ENCODE measurements at regions not wholly inside any gene's neighbourhood (a gene's known extent, or its start where the extent isn't known, plus 50 kb on each side); places are given as distances from the start of the nearest gene placed in this dataset.

DNA sequence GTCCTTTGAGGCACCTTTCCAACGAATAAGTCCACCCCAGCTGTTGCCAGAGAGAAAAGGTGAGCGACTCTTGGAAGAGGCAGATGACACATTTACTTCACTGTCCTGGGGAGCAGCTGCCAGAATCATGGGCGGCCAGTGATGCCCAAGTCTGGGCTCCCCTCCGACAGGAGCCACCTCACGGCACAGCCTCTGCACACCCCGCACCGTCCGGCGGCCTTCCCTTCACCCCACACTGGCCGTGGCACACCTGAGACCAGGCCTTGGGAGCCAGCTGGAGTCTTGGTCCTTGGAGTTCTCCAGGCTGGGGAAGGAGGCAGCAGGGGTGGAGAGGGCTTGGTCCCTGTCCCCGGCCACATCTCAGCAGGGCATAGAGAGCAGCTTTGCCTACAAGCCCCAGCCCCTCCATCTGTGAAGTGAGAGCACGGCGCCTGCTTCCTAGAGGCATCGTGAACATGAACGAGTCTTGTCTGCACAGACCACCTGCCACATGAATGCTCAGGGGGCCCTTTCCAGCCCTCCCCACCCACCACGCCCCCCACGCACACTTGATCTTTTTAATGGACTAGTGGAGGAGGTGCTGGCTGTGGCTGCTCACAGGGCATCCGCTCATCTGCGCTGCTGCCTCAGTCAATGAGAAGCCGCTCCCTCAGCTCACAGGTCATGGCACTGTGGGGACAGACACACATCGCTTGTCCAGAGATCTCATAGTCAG, 400.2 kb upstream of the MYT1L start:
- H3K27me3 Mint-ChIP-seq (ENCODE audit: low read depth) = peaks cover 18% of the 10 kb centered on the region
- no peak overlapping the region for H3K4me3 Mint-ChIP-seq (ENCODE audit: unreplicated experiment)
- TF ChIP-seq, protein P1, sequence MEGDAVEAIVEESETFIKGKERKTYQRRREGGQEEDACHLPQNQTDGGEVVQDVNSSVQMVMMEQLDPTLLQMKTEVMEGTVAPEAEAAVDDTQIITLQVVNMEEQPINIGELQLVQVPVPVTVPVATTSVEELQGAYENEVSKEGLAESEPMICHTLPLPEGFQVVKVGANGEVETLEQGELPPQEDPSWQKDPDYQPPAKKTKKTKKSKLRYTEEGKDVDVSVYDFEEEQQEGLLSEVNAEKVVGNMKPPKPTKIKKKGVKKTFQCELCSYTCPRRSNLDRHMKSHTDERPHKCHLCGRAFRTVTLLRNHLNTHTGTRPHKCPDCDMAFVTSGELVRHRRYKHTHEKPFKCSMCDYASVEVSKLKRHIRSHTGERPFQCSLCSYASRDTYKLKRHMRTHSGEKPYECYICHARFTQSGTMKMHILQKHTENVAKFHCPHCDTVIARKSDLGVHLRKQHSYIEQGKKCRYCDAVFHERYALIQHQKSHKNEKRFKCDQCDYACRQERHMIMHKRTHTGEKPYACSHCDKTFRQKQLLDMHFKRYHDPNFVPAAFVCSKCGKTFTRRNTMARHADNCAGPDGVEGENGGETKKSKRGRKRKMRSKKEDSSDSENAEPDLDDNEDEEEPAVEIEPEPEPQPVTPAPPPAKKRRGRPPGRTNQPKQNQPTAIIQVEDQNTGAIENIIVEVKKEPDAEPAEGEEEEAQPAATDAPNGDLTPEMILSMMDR (IDR thresholded peaks at IDR 0.05) = no peak
- DNase-seq (ENCODE audit: low spot score) = no peak
- no peaks in the 10 kb centered on the region for H3K4me1 Mint-ChIP-seq (ENCODE audit: low read depth)
- no peaks in the 10 kb centered on the region for H3K9me3 Mint-ChIP-seq (ENCODE audit: low read depth)
- H3K27ac Mint-ChIP-seq (ENCODE audit: unreplicated experiment) = no peak overlapping the region
- H3K36me3 Mint-ChIP-seq (ENCODE audit: low read depth) = no peaks in the 10 kb centered on the region

DNA sequence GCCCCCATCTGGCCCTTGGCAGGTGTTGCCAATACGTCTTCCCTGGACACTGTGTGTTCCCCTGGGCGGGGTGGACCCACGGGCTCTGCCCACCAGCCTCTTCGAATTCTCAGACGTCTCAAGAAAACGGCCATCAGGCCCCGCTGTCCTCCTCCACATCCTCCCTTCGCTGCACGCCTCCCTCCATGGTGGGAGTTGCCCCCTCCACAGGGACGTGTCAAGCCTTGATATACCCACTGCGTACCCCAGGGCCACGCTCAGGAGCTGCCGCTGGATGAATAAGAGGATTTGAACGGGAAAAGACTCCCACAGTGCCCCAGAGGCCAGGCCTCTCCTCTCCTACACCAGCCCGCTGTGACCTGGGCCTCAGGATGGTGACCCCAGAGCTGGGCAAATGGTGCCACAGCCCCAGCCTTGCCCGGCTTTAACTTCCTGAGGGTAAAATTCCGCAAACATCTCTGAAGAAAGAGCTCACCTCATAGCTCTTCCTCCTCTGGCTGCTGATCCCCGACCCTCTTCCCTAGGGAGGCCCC, 399.3 kb upstream of the MYT1L start:
- TF ChIP-seq, protein P1 (IDR thresholded peaks at IDR 0.05) = no peak
- H3K4me3 Mint-ChIP-seq (ENCODE audit: unreplicated experiment) = no peak overlapping the region
- H3K36me3 Mint-ChIP-seq (ENCODE audit: low read depth) = no peaks in the 10 kb centered on the region
- peaks cover 15% of the 10 kb centered on the region for H3K27me3 Mint-ChIP-seq (ENCODE audit: low read depth)
- no peaks in the 10 kb centered on the region for H3K4me1 Mint-ChIP-seq (ENCODE audit: low read depth)
- DNase-seq (ENCODE audit: low spot score) = no peak
- H3K27ac Mint-ChIP-seq (ENCODE audit: unreplicated experiment) = no peak overlapping the region
- H3K9me3 Mint-ChIP-seq (ENCODE audit: low read depth) = no peaks in the 10 kb centered on the region

DNA sequence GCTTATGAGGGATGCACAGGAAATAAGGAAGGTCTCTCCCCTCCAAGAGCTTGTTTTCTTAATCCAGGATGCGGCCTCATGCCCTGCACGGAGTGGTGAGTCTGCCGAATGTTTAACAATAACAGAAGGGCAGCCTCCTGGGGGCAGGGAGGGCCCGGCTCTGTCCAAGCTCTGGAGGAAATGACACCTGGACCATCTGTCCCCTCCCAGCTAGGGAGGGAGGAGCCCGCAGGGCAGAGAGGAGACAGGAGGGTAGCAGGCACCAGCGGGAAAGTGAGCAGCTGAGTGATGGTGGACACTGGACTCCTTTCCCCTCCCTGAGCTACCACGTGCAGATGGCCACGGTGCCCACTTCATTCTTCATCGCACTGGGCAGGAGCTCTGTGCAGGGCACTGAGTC, 398.2 kb upstream of the MYT1L start:
- Mint-ChIP-seq H3K4me1 (ENCODE audit: low read depth) (no peaks in the 10 kb centered on the region), H3K9me3 (ENCODE audit: low read depth) (no peaks in the 10 kb centered on the region), H3K27me3 (ENCODE audit: low read depth) (peaks cover 6% of the 10 kb centered on the region), H3K27ac (ENCODE audit: unreplicated experiment) (no peak overlapping the region), H3K36me3 (ENCODE audit: low read depth) (no peaks in the 10 kb centered on the region), H3K4me3 (ENCODE audit: unreplicated experiment) (no peak overlapping the region)
- DNase-seq (ENCODE audit: low spot score) = no peak
- TF ChIP-seq, protein P1 (IDR thresholded peaks at IDR 0.05) = no peak

DNA sequence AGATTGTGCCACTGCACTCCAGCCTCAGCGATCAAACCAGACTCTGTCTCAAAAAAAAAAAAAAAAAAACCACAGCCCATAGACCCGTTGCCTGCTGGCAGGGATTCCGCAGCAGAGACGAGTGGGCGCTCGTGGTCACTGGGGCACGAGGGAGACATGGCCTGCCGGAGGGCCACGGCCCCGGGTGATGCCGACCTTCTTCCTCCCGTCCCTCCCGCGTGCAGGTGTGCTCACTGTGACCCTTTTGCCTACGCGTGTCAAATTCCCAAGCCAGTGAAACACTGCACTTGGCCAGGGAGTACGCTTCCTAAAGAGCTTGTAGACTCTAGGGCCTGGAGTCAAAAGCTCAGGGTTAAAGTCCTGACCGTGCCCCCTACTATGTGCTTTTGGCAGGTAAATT, 397.6 kb upstream of the MYT1L start:
- no peak overlapping the region for H3K27ac Mint-ChIP-seq (ENCODE audit: unreplicated experiment)
- H3K4me3 Mint-ChIP-seq (ENCODE audit: unreplicated experiment) = no peak overlapping the region
- H3K36me3 Mint-ChIP-seq (ENCODE audit: low read depth) = no peaks in the 10 kb centered on the region
- H3K27me3 Mint-ChIP-seq (ENCODE audit: low read depth) = peaks cover 3% of the 10 kb centered on the region
- H3K4me1 Mint-ChIP-seq (ENCODE audit: low read depth) = no peaks in the 10 kb centered on the region
- H3K9me3 Mint-ChIP-seq (ENCODE audit: low read depth) = no peaks in the 10 kb centered on the region
- TF ChIP-seq, protein P1 (IDR thresholded peaks at IDR 0.05) = no peak
- no peak for DNase-seq (ENCODE audit: low spot score)

DNA sequence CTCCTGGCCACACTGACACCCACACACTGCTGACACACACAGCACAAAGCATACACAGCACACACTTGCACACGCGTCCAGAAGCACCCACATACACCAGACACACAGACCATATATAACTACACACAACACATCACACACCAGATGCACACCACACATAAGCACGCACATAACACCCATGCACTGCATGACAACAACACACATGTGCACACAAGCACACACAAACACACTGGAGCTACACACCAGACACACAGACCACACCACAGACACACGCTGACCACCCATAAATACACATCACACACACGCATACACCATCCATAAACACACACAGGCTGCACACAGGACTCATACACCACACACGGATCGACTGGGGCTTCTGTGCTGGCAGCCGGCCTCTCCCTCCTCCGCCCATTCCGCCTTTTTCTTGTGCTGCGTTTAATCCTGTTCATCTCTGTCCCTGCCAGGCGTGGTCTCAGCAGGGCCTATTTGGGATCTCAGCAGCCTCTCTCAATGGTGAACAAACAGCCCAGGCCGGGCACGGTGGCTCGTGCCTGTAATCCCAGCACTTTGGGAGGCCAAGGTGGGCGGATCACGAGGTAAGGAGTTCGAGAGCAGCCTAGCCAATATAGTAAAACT, 396.9 kb upstream of the MYT1L start:
- peaks cover 3% of the 10 kb centered on the region for H3K27me3 Mint-ChIP-seq (ENCODE audit: low read depth)
- H3K36me3 Mint-ChIP-seq (ENCODE audit: low read depth) = no peaks in the 10 kb centered on the region
- H3K9me3 Mint-ChIP-seq (ENCODE audit: low read depth) = no peaks in the 10 kb centered on the region
- no peak overlapping the region for H3K27ac Mint-ChIP-seq (ENCODE audit: unreplicated experiment)
- no peak for DNase-seq (ENCODE audit: low spot score)
- TF ChIP-seq, protein P1 (IDR thresholded peaks at IDR 0.05) = no peak
- H3K4me3 Mint-ChIP-seq (ENCODE audit: unreplicated experiment) = no peak overlapping the region
- no peaks in the 10 kb centered on the region for H3K4me1 Mint-ChIP-seq (ENCODE audit: low read depth)

Data from chondrocyte (in vitro differentiated cells).